HCT116 (cell line): ENCODE measurements at regions not wholly inside any gene's neighbourhood (a gene's known extent, or its start where the extent isn't known, plus 50 kb on each side); places are given as distances from the start of the nearest gene placed in this dataset.

Experiments used
- ATAC-seq: fragments of 200-7000 bp; cut with Tn5 transposase; 2 replicates; pipeline ENCODE4 v1.9.1; 2020; ENCODE audit warnings: mild to moderate bottlenecking, moderate library complexity
- BruUV-seq: library from RNA; stranded (reverse); fragments of 400-500 nt; replicated peaks from 2 replicates; lab custom pipeline; 2021; lab: Mats Ljungman, UMichigan
- CTCF ChIA-PET: fragments of 300-600 bp; sonication (Branson Sonifier 250); formaldehyde crosslinking; loops from one replicate; lab custom pipeline; 2021; ENCODE audit warnings: antibody characterized with exemption; lab: Charles Lee
- POLR2A ChIA-PET: fragments of 300-600, 350-600 bp; sonication (Branson Sonifier 250); formaldehyde crosslinking; loops from one replicate; lab custom pipeline; 2021; ENCODE audit warnings: antibody characterized with exemption; lab: Charles Lee
- RAD21 ChIA-PET, 2 experiments: fragments of 300-600 bp; sonication (Branson Sonifier 250); formaldehyde crosslinking; loops; one replicate each; lab custom pipeline; 2023; ENCODE audit warnings: low total read pairs in 2 of 2; ENCODE audit not compliant: uncharacterized antibody in 2 of 2, unreplicated experiment in 2 of 2, low non-redundant PET in 1 of 2; lab: Charles Lee
- DNase-seq: peaks from one replicate; pipeline ENCODE4 v3.0.0-alpha.2; 2010; ENCODE audit warnings: low read depth, low spot score
- H2AFZ ChIP-seq: fragments of 200-600 bp; shearing (Covaris generic), sonication (generic); 2 replicates; pipeline ENCODE4 v1.6.1; 2017; ENCODE audit warnings: low read depth, mixed run types, mixed read lengths, antibody characterized with exemption, low read length; ENCODE audit not compliant: poor library complexity, severe bottlenecking
- H3K27ac ChIP-seq: 2 replicates; pipeline ENCODE4 v1.5.1; 2012; ENCODE audit warnings: low read depth, low read length
- H3K27me3 ChIP-seq: fragments of 200-600 bp; sonication (generic); 2 replicates; pipeline ENCODE4 v1.6.1; 2016; ENCODE audit warnings: mixed run types, low read length, mixed read lengths; ENCODE audit not compliant: insufficient read depth
- H3K36me3 ChIP-seq, 2 experiments: fragments of 200-500 bp in 1 of 2; fragments of 200-600 bp in 1 of 2; sonication (Bioruptor generic) in 1 of 2; sonication (generic) in 1 of 2; 2 replicates each; pipeline versions ENCODE4 v1.5.1 to v1.6.1; 2014 to 2016; ENCODE audit warnings: low read length in 2 of 2, inconsistent platforms in 1 of 2, mixed read lengths in 1 of 2, mixed run types in 1 of 2; ENCODE audit not compliant: insufficient read depth in 2 of 2, control insufficient read depth in 1 of 2
- H3K4me1 ChIP-seq, 2 experiments: fragments of 200-600 bp in 1 of 2; sonication (generic) in 1 of 2; 2 replicates each; pipeline versions ENCODE4 v1.5.1 to v1.6.1; 2012 to 2017; ENCODE audit warnings: low read length in 2 of 2, inconsistent platforms in 1 of 2, mild to moderate bottlenecking in 1 of 2, mixed read lengths in 1 of 2, mixed run types in 1 of 2, moderate library complexity in 1 of 2; ENCODE audit not compliant: insufficient read depth in 2 of 2, control insufficient read depth in 1 of 2
- H3K4me2 ChIP-seq: fragments of 200-600 bp; sonication (generic); 2 replicates; pipeline ENCODE4 v1.6.1; 2017; ENCODE audit warnings: mixed run types, low read length, mixed read lengths
- H3K4me3 ChIP-seq, 2 experiments: fragments of 200-600 bp in 1 of 2; sonication (generic) in 1 of 2; replicated peaks in 1 of 2; 2 replicates each; pipeline ENCODE4 v1.5.1; 2011 to 2016; ENCODE audit warnings: low read length in 2 of 2, control low read depth in 1 of 2, low read depth in 1 of 2, mild to moderate bottlenecking in 1 of 2, mixed read lengths in 1 of 2, mixed run types in 1 of 2
- H3K79me2 ChIP-seq: fragments of 200-600 bp; sonication (generic); 2 replicates; pipeline ENCODE4 v1.6.1; 2017; ENCODE audit warnings: mild to moderate bottlenecking, mixed run types, low read length, moderate library complexity, mixed read lengths; ENCODE audit not compliant: insufficient read depth
- H3K9ac ChIP-seq: fragments of 200-600 bp; sonication (generic); 2 replicates; pipeline ENCODE4 v1.6.1; 2016; ENCODE audit warnings: low read length, mixed read lengths
- H3K9me2 ChIP-seq: fragments of 200-600 bp; sonication (generic), shearing (Covaris generic); 2 replicates; pipeline ENCODE4 v1.6.1; 2017; ENCODE audit warnings: mixed run types, mild to moderate bottlenecking, moderate library complexity; ENCODE audit not compliant: insufficient read depth
- H3K9me3 ChIP-seq, 2 experiments: fragments of 200-500 bp in 1 of 2; fragments of 200-600 bp in 1 of 2; sonication (Bioruptor generic) in 1 of 2; sonication (generic) in 1 of 2; 2 replicates each; pipeline ENCODE4 v1.6.1; 2014 to 2017; ENCODE audit warnings: low read length in 2 of 2, mixed read lengths in 2 of 2, inconsistent platforms in 1 of 2, low read depth in 1 of 2, mild to moderate bottlenecking in 1 of 2, mixed run types in 1 of 2, moderate library complexity in 1 of 2; ENCODE audit not compliant: control insufficient read depth in 1 of 2, insufficient read depth in 1 of 2
- H4K20me1 ChIP-seq: fragments of 200-600 bp; sonication (generic), shearing (Covaris generic); 2 replicates; pipeline ENCODE4 v1.6.1; 2017; ENCODE audit warnings: mixed run types, mild to moderate bottlenecking, moderate library complexity; ENCODE audit not compliant: insufficient read depth
- EZH2phosphoT487 ChIP-seq: fragments of 200-600 bp; IDR thresholded peaks from 2 replicates; pipeline ENCODE4 v1.6.1; 2018; ENCODE audit warnings: antibody characterized with exemption, borderline replicate concordance
- POLR2A ChIP-seq: IDR thresholded peaks from 2 replicates; pipeline ENCODE4 v1.7.0; 2011; ENCODE audit warnings: borderline replicate concordance; ENCODE audit not compliant: insufficient read depth, insufficient read length; ENCODE audit errors: extremely low read depth
- POLR2AphosphoS5 ChIP-seq: IDR thresholded peaks from 2 replicates; pipeline ENCODE4 v1.6.1; 2011; ENCODE audit warnings: mild to moderate bottlenecking, low read depth, low read length, moderate library complexity
- RAD21 ChIP-seq: IDR thresholded peaks from 2 replicates; pipeline ENCODE4 v1.6.1; 2012; ENCODE audit warnings: low read depth, mild to moderate bottlenecking
- REST ChIP-seq: IDR thresholded peaks from 2 replicates; pipeline ENCODE4 v1.6.1; 2012; ENCODE audit warnings: low read depth
- SIN3A ChIP-seq: IDR thresholded peaks from 2 replicates; pipeline ENCODE4 v1.6.1; 2012; ENCODE audit warnings: low read depth
- SP1 ChIP-seq: IDR thresholded peaks from 2 replicates; pipeline ENCODE4 v1.6.1; 2012; ENCODE audit warnings: low read depth
- TCF7L2 ChIP-seq: IDR thresholded peaks from 2 replicates; pipeline ENCODE4 v1.7.0; 2011; ENCODE audit warnings: borderline replicate concordance, inconsistent platforms; ENCODE audit not compliant: insufficient read depth, insufficient read length; ENCODE audit errors: extremely low read depth
- ZFX ChIP-seq: fragments of 450-650 bp; IDR thresholded peaks from 2 replicates; pipeline ENCODE4 v1.6.1; 2017
- ZNF274 ChIP-seq: fragments of 200-500 bp; sonication (Bioruptor generic); IDR thresholded peaks from 2 replicates; pipeline ENCODE4 v1.6.1; 2014; ENCODE audit warnings: mild to moderate bottlenecking, low read depth, low read length, inconsistent platforms
- intact Hi-C: fragments of 100-400 bp; cut with micrococcal nuclease; formaldehyde crosslinking; loops from 2 replicates; pipeline ENCODE4 v1.10.0; 2022
- TF ChIP-seq, protein P1 (sequence below): IDR thresholded peaks from 2 replicates; pipeline ENCODE4 v1.6.1; 2012

- intact Hi-C loops, result no loop called here
- H3K79me2 ChIP-seq, result no peaks in the 10 kb centered on the region
- no peak overlapping the region for H3K27ac ChIP-seq
- no peak overlapping the region for H3K4me2 ChIP-seq
- ATAC-seq (no peak), DNase-seq (no peak)
- H3K9ac ChIP-seq, result no peak overlapping the region
- no peaks in the 10 kb centered on the region for H3K27me3 ChIP-seq
- H3K9me2 ChIP-seq, result no peaks in the 10 kb centered on the region
- H4K20me1 ChIP-seq, result no peaks in the 10 kb centered on the region
- no peaks in the 10 kb centered on the region for H3K36me3 ChIP-seq
- no peaks in the 10 kb centered on the region for H3K9me3 ChIP-seq
- no TSS peak for BruUV-seq
- RAD21 ChIA-PET, result no interaction called here
- H3K4me3 ChIP-seq, result no peak overlapping the region
- H2AFZ ChIP-seq, result no peak overlapping the region
- CTCF ChIA-PET, result no interaction called here
- H3K4me1 ChIP-seq, result no peaks in the 10 kb centered on the region
- POLR2A ChIA-PET, result no interaction called here
- TF ChIP-seq REST (no peak), POLR2A (no peak), SP1 (no peak), TCF7L2 (no peak), ZNF274 (no peak), ZFX (no peak), POLR2AphosphoS5 (no peak), SIN3A (no peak), RAD21 (no peak), EZH2phosphoT487 (no peak)
- TF ChIP-seq, protein P1, sequence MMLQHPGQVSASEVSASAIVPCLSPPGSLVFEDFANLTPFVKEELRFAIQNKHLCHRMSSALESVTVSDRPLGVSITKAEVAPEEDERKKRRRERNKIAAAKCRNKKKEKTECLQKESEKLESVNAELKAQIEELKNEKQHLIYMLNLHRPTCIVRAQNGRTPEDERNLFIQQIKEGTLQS, result no peak
Measured at GRCh38 chr3:66098436-66098835, 59.7 kb upstream of the MAGI1 start.
